K562 (cell line): ENCODE measurements at regions not wholly inside any gene's neighbourhood (a gene's known extent, or its start where the extent isn't known, plus 50 kb on each side); places are given as distances from the start of the nearest gene placed in this dataset.

Experiments
- CCAR2 ChIP-seq: fragments of 200-400 bp; formaldehyde crosslinking; IDR thresholded peaks from 2 replicates; pipeline ENCODE4 v1.6.1; 2017; ENCODE audit warnings: mild to moderate bottlenecking, low read depth, low read length
- CTCF ChIP-seq, 3 experiments: IDR thresholded peaks in 2 of 3; conservative IDR thresholded peaks in 1 of 3; 2 replicates each; pipeline ENCODE4 v1.5.1; 2011 to 2012; ENCODE audit warnings: low read length in 3 of 3, mild to moderate bottlenecking in 3 of 3, control low read depth in 2 of 3, improper control_type of control experiment in 1 of 3, inconsistent platforms in 1 of 3, low read depth in 1 of 3, mixed read lengths in 1 of 3, moderate library complexity in 1 of 3; ENCODE audit not compliant: insufficient read depth in 2 of 3
- POLR2A ChIP-seq: fragments of 450-650 bp; conservative IDR thresholded peaks from 2 replicates; pipeline ENCODE4 v1.6.1; 2016
- POLR2AphosphoS5 ChIP-seq: IDR thresholded peaks from 2 replicates; pipeline ENCODE4 v1.6.1; 2011; ENCODE audit warnings: mild to moderate bottlenecking, low read depth, low read length, moderate library complexity; ENCODE audit not compliant: control insufficient read depth, insufficient read depth
- SMC3 ChIP-seq: conservative IDR thresholded peaks from 2 replicates; pipeline ENCODE4 v1.6.1; 2011; ENCODE audit warnings: low read depth, low read length, improper control_type of control experiment; ENCODE audit not compliant: insufficient read depth
- ZNF57 ChIP-seq: fragments of 450-650 bp; formaldehyde crosslinking; IDR thresholded peaks from 2 replicates; pipeline ENCODE4 v1.4.0; 2020; ENCODE audit warnings: mild to moderate bottlenecking, moderate library complexity

DNA sequence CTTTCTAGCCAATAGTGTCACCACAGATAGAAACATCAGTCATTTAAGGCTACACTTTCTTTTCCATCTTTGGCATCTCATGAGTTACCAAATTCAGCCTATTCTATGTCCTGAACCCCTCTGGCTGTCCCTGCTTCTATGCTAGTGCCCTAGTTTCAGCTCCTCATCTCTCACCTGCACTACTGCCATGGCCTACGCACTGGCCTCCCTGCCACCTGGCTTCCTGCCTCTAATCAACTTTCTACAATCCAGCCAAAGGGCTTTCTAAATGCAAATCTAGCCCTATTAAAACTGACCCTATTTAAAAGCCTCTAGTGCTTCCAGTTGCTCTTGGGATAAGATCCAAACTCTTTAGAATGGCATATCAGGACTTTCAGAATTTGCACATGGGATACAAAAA, 482.9 kb downstream of the TMEM38B start:
- TF ChIP-seq ZNF57 (no peak), POLR2AphosphoS5 (no peak), POLR2A (no peak), CCAR2 (no peak), SMC3 (no peak), CTCF (IDR thresholded peaks at IDR 0.05 in 2 of 3, conservative IDR thresholded peaks at IDR 0.05 in 1 of 3; ENCODE audit: insufficient read depth in 2 of 3, low read depth in 1 of 3, low read length in 3 of 3) (no peak)
